ENCODE measurements at regions not wholly inside any gene's neighbourhood (a gene's known extent, or its start where the extent isn't known, plus 50 kb on each side); places are given as distances from the start of the nearest gene placed in this dataset.

DNA sequence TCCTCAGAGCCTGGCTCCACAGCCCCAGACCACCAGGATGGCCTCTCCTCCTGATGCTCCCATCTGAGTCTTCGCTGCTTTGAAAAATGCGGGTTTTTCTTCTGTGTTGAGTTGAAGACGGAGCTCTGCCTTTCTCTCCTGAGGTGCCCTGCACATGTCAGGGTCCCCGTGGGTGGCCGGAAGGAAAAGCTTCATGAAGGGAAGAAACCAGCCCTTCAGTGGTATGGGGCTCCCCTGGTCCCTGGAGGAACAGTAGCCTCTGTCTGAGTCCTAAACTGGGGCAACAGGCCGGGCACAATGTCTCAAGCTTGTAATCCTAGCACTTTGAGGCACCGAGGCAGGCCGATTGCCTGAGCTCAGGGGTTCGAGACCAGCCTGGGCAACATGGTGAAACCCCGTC lies 54.7 kb upstream of the CAB39 start:
- no peak for TF ChIP-seq CTCF (IDR thresholded peaks at IDR 0.05 in 4 of 5, conservative IDR thresholded peaks at IDR 0.05 in 1 of 5)
- no peak for TF ChIP-seq POLR2A (IDR thresholded peaks at IDR 0.05)
